Head of caudate nucleus (tissue), 42 donors: ENCODE measurements at regions not wholly inside any gene's neighbourhood (a gene's known extent, or its start where the extent isn't known, plus 50 kb on each side); places are given as distances from the start of the nearest gene placed in this dataset.

Experiments
- DNase-seq, 42 donors: peaks; one replicate each; pipeline versions ENCODE4 v3.0.0 to v3.0.0-alpha.2; 2020 to 2021; ENCODE audit warnings: mixed read lengths in 7 of 42
- intact Hi-C: fragments of 100-400 bp; cut with DNase I; formaldehyde crosslinking; loops from one replicate; pipeline ENCODE4 v1.15.0; 2022

DNA sequence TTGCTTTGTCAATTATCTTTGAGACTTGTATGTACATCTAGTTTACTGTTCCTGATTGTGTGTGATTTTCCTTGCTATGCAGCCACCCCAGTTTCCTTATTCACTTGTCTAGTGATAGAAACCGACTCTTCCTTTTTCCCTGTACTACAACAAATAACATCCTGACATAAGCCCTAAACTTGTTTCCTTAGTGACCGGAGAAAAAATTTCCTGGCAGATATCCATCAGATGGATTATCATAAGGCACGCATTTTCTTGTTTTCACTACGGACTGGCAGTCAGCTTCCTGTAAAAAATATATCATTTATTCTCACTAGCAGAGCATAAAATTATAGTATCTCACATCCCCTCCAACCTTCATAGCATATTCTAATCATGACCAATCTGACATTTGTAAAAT, 410.7 kb downstream of the CENPC start:
- intact Hi-C loops = no loop called here
- no peak for DNase-seq

DNA sequence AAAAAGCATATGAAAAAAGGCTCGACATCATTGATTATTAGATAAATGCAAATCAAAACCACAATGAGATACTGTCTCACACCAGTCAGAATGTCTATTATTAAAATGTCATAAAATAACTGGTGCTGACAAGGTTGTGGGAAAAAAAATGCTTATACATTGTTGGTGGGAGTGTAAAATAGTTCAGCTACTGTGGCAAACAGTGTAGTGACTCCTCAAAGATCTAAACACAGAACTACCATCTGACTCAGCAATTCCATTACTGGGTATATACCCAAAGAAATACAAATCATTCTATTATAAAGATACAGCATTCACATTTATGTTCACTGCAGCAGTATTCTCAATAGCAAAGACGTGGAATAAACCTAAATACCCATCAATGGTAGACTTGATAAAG, 412.1 kb downstream of the CENPC start:
- intact Hi-C loops = no loop called here
- no peak for DNase-seq

DNA sequence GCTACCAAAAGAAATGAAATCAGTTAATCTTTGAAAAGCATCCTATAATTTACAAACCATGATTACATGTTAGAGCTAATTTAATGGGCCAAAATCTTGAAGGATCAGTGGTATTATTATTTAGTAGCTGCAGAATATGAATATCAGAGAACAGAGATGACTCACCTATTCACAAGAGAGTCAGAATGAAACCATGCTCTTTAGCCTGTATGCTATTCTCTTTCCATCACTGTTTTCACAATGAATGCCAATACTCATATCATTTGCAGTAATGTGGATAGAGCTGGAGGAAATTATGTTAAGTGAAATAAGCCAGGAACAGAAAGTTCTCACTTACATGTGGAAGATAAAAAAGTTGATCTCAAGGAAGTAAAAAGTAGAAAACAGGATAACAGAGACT, 414.1 kb downstream of the CENPC start:
- no peak for DNase-seq
- intact Hi-C loops = no loop called here

DNA sequence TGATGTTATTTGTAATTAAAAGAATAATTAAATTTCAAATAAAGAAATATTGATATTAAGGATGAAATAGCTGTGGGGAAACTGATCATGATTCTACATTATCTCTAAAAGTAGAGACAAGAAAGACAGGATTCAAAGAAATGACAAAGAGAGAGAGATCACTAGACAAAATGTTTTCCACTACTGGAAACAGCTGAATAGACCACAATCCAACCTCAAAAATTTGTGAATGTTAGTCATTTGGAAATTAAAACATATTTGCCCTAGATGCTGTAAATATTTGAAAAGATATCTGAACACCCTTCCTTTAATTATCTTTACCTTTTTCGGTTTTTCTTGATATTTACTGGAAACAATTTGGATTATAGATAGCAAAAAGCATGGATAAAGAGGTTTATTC, 414.9 kb downstream of the CENPC start:
- intact Hi-C loops = no loop called here
- no peak for DNase-seq

DNA sequence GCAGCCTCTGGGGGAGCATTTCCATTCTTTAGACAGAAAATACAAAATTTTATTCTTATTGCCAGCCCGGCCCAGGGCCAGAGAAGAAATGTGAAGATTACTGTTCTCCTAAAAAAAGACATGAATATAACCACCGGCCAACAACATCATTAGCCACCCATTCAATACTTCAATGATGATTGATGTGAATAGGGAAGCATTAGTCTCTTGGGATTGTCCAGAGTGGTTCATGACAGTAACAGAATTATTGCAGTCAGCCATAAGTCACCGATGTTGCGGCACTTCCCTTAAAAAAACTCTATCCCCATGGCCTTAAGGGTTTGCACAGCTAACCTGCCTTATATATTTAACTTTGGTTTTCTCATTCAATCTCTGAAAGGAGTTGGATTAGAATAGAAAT, 418.7 kb downstream of the CENPC start:
- no peak for DNase-seq
- intact Hi-C loops = no loop called here

DNA sequence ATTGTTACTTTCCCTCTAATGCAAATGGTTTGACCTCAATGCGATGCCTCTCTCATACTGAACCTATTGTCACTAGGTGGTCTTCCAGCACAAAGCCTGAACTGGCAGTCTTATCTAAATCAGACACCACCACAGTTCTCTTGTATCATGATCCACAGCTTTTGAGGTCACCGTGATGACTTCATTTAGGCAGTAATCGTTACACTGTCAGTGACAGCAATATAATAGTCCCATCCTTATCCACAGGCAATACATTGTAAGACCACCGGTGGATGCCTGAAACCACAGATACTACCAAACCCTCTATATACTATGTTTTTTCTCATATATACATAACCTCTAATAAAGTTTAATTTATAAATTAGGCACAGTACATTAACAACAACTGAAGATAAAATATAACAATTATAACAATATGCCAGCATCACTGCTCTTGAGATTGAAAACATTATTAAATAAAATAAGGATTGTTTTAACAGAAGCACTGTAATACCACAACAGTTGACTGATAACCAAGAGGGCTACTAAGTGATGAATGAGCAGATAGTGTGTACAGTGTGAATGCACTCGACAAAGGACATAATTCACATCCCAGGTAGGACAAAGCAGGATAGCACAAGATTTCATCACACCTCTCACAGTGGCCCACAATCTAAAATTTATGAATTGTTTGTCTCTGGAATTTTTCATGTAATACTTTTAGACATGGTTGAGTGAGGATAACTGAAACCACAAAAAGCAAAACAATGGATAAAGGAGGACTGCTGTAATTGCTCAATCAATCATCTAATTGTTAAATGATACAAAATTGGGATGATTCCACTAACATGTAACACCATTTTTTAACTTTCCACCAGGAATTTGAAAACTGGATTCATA, 419.4 kb downstream of the CENPC start:
- intact Hi-C loops = no loop called here
- no peak for DNase-seq

DNA sequence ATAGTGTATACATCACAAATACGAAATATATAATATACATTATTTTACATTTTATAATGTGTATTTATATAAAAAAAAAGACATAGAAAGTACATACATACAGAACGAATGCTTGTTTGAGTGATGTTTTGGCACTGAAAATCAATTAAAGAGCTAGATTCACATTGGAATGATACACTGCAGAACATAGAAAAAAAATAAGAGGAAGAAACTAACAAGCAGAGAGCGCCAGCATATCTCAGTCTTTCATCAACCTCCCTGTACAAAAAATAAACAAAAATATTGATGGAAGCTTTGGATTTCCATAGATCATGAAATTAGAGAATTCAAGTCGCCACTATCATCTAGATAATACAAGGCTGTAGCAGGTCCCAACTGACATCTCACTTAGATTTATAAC, 420.6 kb downstream of the CENPC start:
- intact Hi-C loops = no loop called here
- DNase-seq = no peak

DNA sequence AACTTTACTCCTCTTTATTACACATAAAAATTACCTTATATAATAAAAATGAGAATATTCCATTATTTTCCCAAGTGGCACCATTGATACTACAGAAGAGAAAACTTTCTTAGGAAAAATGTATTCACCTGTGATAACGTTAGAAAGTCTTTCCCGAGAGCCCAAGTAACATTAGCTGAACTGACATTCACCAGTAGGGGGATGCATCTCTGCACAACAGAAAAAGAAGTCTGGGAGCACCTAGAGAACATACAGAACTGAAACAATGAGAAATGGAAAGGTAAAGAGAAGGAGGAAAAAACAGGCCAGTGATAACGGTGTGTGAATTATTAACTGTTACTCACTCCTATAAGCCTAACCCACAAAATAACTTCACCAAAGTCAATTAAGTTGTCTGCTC, 423.3 kb downstream of the CENPC start:
- no peak for DNase-seq

DNA sequence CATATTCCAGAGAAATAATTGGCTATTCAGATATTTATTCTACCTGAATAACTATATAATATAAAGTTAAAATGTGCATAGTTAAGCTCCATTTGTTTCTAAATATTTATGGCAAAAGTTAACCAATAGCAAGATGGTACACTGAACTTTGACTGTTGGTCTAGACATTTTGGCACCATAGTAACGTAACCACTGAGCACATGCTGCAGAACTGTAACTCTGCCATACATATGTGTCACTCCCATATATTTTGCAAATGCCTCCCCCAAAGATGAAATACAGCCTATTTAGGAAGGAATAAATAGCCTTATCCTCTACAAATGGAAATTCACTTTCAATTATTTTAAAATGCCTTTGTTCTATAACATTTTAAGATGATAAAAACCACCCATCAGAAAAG, 424.9 kb downstream of the CENPC start:
- DNase-seq = no peak
- intact Hi-C loops = no loop called here

More for the DNA sequence above, 423.3 kb downstream of the CENPC start:
- intact Hi-C loops = no loop called here

DNA sequence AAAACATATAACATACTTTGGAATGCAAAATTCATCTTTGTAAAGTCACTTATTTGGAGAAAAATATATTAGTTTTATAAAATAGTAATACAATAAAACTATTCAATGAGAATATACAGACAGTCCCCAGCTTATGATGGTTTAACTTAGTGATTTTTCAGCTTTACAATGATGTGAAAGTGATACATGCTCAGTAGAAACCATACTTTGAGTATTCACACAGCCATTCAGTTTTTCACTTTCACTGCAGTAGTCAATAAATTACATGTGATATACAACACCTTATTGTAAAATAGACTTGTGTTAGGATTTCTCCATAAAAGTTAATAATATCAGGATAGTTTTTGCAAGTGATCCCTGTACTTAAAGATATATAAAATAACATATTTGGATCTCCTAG, 436.0 kb downstream of the CENPC start:
- DNase-seq = no peak
- intact Hi-C loops = no loop called here

DNA sequence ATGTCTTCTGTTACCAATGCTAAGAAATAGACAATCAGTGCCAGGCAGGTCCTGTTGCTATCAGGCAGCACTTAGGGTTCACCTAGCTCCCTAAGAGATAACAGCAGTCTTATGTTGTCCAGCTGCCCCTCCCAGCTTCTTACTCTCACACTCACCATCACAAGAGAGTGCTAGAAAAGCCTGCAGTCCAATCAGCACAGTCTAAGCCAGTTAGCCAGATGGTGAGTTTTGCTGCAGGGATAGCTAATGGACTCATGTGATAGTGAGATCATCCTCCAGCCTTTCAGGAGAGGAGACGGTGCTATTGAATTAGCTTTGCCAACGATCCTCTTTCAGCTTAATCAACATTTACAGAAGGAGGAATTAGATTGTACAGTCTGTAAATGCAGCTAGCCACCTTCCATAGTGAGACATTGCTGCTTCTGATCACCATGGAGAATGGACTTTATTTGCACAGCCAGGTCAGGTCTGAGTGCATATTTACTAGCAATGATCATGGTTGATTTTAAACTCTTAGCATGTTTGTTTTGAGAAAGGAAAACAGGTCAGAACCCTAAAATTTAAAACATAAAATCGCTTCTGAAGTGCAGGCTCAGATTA, 438.3 kb downstream of the CENPC start:
- DNase-seq = no peak
- intact Hi-C loops = no loop called here

DNA sequence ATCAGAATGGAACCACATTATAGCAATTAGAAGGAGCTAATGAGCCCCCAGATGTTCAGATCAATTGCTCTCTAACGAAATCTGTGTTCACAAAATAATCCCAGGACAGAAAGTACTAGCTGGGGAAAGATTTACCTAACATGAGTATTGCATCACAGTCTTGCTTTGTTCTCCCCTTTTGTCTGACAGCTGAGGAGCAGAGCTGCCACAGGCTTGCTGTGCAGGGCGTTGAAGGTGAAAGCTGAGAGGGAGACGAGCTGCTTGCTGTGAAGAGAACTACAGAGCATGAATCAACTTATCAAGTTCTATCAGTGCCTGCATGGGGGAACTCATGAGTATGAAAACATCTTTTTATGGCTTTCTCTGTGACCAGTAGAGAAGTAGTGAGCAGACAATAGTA, 441.2 kb downstream of the CENPC start:
- DNase-seq = peak in 38 of 42 donors; percentile 21 to 91 (median 56)
- intact Hi-C loops = no loop called here

DNA sequence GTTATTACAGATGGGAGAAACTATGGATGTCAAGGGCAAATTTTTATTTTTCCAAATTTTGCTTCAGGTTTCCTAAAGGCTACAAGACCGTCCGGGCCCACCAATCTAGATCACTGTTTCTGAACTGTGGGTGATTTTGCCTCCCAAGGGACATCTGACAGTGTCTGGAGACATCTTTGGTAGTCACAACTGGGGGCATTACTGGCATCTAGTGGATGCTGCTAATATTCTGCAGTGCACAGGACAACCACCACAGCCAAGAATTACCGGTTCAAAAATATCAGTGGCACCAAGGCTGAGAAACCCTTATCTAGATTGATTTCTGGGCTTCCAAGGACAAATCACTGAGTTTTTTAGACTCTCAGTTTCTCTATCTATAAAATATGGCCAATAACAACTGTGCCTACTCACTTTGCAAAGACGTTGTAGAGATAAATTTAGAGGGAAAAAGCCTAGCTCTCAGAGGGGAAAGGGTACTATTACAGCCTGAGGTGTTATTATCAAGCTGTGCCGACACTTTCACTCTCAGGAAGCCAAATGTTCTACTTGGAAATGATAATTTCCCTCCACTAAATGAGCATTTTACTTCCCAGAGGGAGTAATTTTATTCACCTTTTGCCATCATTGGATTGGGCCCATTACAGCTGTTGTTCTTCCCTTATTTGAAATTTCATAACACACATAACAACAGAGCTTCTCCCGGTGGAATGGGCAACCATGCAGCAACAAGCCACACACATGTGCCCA, 442.1 kb downstream of the CENPC start:
- DNase-seq = peak in 6 of 42 donors; percentile 14 to 44 (median 26)

DNA sequence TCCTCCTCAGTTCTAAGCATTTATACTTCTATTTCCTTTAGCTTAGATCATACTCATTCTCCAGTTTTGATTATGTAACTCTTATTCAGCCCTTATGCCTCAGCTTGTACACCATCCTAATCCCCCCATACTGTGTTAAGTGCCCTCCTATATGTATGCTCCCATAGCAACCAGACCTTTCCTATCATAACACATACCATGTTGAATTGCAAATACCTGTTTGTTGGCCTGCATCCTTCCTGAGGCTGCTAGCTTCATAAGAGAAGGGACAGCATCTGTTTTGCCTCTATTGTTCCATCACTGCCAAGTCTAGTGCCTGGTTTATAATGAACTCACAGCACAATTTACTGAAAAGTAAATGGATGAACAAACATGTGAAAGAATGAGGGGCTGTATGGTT, 443.7 kb downstream of the CENPC start:
- DNase-seq = no peak
- intact Hi-C loops = no loop called here

More for the DNA sequence above, 442.1 kb downstream of the CENPC start:
- intact Hi-C loops = no loop called here

DNA sequence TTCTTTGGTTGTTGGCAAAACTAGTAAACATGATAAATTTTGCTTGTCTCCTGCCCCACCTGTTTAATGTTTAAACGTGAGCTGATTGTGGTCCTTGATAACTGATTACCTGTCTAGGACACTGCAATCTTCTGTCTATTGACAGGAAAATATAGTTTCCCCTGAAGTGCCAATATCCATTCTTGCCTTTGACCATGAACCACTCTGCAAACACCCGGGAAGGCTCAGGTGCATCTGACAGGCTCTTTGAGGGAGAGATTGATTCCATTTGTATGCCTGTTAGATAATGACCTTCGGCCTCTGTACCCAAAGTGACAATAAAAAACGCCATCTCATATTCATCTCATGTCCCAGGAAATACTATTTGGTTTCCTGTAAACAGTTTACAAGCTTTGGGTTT, 453.0 kb downstream of the CENPC start:
- intact Hi-C loops = no loop called here
- DNase-seq = no peak

DNA sequence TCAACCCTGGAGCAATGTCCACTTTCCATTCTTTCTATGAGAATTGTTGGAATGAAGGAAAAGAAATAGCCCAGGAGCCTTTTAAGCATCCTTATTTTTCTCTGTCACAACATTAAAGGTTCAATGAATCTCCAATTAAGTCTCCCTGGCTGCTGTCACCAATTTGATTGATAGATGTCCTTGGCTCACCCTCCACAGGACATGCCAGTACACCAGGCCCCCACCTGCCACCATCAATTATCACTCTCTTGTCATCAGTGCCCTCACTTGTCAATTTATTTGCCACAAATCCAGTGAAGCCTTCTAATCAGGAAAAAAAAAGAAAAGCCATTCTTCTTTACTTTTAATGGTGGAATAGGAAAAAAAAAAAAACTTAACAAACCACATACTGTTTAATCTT, 453.6 kb downstream of the CENPC start:
- intact Hi-C loops = no loop called here
- no peak for DNase-seq

DNA sequence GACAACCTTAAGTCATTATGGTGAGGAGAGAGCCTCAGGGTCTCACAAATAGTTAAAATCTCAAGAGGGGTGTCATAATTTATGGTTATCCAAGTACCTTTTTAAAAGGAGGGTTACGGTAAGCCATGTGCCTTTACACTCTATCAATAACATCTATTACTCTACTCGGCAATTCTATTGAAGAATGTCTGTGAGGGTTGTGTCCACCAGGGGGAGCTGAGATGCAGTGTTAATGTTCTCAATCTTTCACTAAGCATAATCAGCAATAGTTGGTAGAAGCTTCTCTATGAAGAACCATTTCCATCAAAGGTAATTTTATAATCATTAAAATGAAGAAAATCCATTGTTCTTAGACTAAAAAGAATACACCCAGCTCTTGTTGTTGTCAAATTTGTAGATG, 457.4 kb downstream of the CENPC start:
- intact Hi-C loops = no loop called here
- peak in 41 of 42 donors; percentile 11 to 87 (median 62) for DNase-seq

DNA sequence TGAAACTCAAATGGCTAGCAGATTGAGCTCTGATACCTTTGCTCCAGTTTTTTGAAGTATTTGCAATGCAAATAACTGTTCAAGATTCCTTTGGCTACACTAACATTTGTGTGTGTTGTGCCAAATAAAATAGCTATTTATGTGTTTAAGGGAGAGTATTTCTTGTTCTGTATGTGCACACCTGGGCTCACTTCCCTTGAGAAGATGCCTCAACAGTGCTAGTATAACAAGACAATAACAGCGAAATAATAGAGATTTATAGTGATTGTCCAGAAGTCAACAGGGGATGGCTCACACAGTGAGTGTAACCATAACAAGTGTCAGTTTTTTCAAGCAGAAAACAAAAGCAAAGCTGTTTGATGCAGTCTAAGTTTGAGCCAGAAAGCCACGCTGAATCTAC, 460.5 kb downstream of the CENPC start:
- peak in 3 of 42 donors; percentile 16 to 42 (median 36) for DNase-seq
- intact Hi-C loops = no loop called here

DNA sequence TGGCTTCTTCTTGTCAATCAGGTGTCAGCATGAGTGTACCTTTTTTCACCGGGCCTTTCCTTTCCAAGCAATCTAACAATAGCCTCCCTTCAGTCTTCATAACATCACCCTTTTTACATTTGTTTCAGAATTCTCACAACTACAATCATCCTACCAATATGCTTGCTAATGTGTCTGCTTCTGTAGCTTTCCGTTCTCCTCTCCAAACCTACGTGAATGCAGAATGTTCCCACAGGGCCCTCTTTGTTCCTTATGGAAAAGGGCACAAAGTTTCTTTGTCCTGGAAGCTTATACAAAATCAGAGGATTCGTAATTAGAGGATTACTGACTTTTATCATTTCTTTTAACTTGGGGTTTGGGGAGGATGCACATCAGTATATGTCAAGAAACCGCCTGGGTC, 461.8 kb downstream of the CENPC start:
- intact Hi-C loops = no loop called here

DNA sequence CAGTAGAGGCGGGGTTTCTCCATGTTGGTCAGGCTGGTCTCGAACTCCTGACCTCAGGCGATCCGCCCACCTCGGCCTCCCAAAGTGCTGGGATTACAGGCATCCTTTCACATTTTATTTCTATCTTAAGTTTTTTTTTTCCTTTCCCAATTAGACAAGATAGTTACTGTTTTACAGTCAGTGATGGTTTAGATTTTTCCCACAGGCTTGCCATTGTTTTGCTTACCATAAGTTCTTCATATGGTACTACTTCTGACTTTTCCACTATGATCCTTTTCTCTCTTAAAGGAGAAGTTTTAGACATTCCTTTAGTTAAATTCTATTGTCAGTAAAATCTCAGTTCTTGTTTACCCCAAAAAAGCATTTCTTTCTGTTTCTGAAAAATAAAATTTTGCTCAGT, 462.6 kb downstream of the CENPC start:
- intact Hi-C loops = no loop called here
- no peak for DNase-seq

More for the DNA sequence above, 461.8 kb downstream of the CENPC start:
- DNase-seq = peak in 3 of 42 donors; percentile 14 to 42 (median 32)
